ENCODE measurements at regions not wholly inside any gene's neighbourhood (a gene's known extent, or its start where the extent isn't known, plus 50 kb on each side); places are given as distances from the start of the nearest gene placed in this dataset.

DNA sequence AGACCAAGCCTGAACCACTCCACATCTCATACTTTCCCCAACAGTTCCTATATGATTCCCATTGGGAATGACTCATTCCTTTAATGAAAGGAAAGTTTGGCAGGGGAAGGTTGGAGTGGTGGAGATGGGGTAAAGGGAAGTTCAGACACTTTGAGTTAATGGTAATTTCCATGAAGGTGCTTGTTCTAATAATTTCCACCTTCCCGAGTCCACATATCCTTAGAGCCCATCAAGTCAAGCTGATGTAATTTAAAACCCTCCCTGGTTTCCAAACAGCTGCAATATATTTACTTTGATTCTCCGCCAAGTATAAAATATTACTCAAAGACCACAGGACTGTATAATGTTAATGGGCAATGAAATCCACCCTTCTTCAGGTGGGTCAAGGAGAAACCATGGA, 95.0 kb upstream of the GALNT15 start:
- DNase-seq = no peak

DNA sequence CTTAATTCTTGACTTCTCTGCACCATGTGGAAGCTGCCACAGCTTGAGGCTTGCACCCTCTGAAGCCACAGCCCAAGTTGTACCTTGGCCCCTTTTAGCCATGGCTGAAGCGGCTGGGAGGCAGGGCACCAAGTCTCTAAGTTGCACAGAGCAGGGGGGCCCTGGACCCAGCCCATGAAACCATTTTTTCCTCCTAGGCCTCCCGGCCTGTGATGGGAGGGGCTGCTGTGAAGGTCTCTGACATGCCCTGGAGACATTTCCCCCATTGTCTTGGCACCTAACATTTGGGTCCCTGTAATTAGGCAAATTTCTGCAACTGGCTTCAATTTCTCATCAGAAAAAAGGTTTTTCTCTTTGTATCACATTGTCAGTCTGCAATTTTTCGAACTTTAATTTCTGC, 92.8 kb upstream of the GALNT15 start:
- DNase-seq = no peak

DNA sequence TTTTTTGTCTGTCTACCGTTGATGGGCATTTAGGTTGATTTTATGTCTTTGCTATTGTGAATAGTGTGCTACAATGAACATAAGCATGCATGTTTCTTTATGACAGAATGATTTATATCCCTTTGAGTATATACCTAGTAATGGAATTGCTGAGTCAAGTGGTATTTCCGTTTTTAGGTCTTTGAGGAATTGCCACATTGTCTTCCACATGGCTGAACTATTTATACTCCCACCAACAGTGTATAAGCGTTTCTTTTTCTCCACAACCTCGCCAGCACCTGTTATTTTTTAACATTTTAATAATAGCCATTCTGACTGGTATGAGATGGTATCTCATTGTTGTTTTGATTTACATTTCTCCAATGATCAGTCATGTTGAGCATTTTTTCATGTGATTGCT, 89.6 kb upstream of the GALNT15 start:
- DNase-seq = no peak

- DNase-seq = no peak
These were observed 89.1 kb upstream of the GALNT15 start for GRCh38 chr3:16085410-16085809.

- DNase-seq = no peak
These were observed 88.4 kb upstream of the GALNT15 start for GRCh38 chr3:16085884-16086608.

DNA sequence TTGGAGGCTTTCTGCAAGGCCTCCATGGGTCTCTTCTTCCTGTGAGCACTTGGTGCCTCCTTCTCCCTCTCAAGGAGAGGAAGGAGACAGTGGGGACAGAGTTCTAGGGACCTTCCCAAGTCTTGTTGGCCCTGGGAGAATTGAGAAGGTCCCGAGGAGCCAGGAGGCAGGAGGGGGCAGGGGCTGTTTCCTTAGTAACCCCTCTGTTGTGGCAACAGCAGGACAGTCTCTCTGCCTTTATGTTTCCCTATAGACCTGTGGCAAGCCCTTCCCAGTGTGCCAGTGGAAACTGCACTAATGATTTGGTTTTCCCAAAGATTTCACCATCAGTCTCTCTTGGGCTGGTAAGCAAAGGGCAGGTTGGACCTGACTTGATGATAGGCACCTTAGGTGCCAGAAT, 87.8 kb upstream of the GALNT15 start:
- no peak for DNase-seq

GRCh38 chr3:16088496-16088895, 86.0 kb upstream of the GALNT15 start:
- no peak for DNase-seq

GRCh38 chr3:16089521-16089920, 85.0 kb upstream of the GALNT15 start:
- DNase-seq = no peak

- DNase-seq = no peak
These were observed 84.5 kb upstream of the GALNT15 start for GRCh38 chr3:16090024-16090423.

DNA sequence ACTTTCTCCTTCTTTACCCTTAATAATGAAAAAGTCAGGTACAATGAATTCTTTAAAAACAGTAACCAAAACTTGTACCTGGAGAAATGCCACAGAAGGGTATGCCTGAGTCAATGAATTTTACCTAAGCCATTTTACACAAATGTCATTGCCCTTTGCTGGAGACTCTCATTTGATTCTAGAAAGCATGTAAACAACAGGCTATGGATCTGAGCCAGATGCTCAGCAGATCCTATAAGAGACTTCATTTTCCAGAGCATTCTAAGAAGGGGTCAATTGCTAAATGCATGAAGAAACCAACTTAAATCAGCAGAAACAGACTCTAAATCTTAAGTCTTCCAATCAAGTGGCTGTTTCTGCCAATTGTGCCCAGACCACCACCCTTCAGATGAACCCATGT, 83.8 kb upstream of the GALNT15 start:
- DNase-seq = no peak

DNA sequence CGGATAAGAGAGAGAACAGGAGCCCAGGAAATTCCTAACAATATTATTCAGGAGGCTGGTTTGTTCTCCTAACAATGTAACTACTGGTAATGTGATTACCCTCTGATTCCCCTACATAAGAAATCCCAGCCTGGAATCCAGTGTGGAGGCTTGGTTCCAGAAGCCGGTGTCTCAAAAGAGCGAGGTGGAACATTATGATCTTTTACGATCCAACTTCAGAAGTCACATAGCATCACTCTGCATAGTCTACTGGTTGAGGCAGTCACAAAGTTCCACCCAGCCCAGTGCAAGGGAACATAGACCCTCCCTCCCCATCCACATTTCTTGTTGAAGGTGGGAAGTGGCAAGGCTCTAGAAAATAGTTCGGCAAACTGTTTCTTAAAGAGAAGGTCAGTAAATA, 81.6 kb upstream of the GALNT15 start:
- no peak for DNase-seq

DNA sequence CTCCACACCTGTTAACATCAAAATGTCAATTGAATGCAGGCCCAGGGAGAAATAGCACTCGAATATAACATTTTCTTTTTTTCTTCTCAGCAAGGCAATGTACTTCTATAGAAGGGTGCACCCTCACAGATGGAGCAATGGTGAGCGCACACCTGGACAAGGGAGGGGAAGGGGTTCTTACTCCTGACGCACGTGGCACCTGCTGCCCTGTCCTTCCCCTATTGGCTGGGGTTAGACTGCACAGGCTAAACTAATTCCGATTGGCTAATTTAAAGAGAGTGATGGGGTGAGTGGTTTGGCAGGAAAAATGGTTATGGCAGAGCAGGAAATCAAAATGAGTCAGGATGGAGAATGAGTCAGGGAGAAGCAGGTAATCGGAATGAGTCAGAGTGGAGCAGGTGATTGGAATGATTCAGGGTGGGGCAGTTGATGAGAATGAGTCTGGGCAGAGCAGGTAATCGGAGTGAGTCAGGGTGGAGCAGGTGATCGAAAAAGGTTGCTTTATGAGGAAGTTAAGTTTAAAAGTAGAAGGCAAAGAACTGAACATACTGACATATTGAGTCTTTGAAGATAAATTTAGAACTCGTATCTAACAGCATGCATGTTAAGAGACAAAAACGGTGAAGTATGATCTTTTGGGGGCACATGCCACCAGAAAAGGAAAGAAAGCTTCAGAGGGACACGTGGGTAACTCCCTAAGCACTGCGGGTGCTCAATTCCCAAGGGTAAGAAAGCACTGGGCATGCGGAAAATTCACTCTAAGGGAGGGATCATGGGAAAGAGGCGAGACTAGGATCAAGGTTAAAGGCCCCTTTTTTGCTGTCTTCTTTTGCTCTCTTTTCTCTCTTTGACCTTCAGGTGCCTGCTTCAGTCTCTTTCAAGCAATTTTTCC, 72.9 kb upstream of the GALNT15 start:
- DNase-seq = no peak

DNA sequence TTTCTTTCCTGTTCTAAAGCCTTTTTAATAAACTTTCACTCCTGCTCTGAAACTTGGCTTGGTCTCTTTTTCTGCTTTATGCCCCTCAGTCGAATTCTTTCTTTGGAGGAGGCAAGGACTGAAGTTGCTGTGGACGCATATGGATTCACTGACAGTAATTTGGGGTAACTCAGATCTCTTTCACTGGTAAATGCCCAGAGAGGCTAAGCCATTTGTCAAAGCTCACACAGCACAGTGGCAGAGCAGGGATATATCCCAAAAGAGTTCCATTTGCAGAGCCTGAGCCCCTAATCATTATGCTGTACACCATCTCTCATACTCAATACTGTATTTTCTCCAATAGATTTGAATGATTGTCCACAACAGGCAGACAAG, 72.3 kb upstream of the GALNT15 start:
- no peak for DNase-seq

DNA sequence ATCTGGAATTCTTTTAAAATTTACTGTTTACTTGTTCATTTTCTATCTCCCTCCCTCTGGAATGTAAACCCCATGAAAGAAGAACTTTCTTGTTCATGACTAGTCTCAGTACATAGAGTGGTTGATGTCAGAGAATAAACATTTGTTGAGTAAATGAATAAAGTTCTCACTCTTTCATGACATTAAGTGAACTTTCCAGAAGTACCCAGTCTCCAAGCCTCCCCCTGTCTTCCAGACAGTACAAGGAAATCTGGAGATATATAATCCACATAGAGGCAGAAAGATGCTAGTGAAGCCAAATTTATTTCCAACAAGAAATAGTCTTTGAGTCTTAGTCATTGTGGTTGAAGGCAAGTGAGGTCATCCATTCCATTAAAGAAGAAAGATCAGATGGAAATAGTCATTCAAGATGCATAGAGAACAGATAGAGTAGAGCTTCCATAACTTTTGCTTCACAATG, 71.5 kb upstream of the GALNT15 start:
- no peak for DNase-seq

DNA sequence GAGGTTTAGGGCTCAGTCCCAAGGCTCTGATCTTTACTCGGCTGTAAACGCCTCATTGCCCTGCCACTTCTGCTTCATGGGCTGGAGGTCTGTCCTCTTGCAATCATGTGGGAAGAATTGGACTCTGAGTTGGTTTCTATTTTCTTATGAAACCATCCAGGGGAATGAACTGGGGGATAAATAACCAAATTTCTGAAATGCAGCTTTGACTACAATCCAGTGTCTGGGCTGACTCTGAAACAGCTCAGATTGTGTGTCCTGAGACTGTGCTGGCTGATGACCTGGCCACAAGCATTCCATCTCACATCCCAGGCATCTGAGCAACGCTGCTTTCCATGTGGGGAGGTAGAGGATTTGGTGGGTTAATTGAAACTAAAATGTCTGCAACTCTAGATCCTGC, 71.0 kb upstream of the GALNT15 start:
- no peak for DNase-seq

DNA sequence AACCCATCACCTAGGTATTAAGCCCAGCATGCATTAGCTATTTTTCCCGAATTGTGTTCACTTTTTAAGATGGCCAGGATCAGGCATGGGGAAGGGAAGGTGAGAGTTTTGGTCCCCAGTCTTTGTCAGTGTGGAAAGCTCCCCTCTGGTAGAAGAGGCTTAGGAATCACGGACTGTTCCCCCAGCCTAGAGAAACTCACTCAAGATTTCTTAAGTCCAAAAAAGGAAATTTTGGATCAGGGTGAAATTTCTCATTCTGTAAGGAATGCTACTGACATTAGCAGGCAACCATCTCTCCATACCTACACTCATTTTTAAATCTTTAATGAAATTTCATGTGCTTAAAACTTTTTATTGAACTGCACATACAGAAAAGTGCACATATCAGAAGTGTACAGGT, 70.3 kb upstream of the GALNT15 start:
- no peak for DNase-seq

DNA sequence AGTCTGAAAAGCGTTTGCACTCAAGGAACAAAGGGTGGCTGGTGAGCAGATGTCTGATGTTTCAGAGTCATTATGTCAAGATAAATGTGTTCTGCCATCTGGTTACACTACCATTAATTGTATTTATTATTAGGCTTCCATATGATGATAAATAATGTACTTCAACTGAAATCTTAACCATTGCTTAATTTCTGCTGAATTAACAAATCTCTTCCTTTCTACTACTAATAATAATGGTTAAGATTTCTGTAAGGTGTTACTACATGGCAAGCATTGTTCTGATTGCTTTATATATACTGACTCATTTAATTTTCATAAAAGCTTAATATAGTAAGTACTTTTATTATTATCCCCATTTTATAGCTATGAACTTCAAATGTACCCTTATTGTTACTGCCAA, 68.4 kb upstream of the GALNT15 start:
- no peak for DNase-seq

DNA sequence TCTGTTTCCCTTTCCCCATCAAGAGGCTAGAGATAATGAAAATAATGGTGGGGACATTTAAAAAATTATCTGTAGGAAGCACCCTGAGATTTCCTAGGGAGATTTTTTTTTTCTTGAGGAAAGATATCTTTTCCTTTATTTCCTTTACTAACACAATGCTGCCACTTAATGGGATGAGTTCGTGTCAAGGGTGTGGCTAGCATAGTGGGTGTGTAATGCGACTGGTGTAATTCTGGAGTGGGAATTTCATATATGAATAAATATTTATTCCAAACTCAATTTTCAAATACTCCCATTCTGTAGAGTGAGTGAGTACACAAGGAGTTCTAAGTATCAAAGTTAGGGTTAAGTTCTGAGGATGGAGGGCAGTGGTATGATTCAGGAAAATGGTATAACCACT, 66.1 kb upstream of the GALNT15 start:
- no peak for DNase-seq

DNA sequence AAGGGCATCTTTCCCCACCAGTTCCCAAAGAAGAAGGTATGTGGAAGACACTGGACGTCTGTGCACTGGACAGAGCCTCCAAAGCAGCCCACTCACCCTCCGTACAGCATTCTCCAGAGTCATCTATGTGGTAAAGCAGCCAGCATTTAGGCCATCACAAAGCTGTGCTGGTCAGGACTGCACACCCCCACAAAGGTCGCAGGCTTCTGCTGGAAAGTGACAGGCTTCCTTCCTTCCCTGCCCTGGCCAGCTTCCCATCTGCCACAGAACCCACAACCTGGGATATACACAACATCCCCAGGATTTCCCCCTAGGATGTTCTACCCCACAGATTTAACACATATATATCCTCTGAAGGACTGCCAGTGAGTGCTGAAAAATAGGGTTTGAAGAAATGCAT, 64.6 kb upstream of the GALNT15 start:
- DNase-seq = no peak

DNA sequence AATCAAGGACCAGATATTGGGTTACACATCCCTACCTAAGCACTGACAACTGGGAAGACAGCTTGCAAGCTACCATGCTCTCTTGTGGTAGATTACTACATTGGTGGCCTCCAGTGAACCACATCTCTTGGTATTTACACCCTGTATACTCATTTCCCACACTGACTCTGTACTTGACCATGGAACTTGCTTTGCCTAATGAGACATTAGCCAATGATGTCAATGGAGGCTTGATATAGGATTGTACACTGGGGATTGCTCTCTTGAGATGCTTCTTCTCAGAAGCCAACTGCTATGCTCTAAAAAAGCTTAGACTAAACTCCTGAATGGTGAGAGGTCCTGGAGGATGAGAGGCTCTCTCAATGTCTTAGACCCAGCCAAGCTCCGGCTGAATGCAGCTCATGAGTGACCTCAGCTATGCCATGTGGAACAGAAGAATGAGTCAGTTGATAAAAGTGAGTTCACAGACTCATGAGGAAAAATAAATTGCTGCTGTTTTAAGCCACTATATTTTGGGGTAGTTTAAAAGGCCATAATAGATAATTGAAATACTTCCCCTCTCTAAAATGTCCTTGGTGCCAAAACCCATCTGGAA, 61.5 kb upstream of the GALNT15 start:
- no peak for DNase-seq

DNA sequence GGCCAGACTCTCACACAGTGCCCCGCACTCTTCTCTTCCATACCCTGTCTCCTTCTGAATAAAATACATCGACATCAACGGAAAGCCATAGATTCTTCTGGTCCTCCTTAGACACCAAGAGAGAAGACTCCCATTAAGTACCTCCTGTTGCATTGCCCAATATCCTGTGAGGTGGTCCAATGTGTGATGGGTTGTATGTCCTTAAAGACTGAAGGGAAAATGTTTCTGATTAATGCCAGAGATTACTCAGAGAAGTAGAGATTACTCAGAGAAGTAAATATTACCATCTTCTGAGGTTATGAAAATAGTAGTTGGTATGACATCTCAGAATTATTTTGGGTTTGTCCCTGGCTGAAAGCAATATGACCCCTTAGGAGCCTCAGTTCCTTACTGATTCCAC, 60.8 kb upstream of the GALNT15 start:
- DNase-seq = no peak

- DNase-seq = no peak
These were observed 60.1 kb upstream of the GALNT15 start for GRCh38 chr3:16114429-16114828.

GRCh38 chr3:16114930-16115329, 59.5 kb upstream of the GALNT15 start:
- no peak for DNase-seq

GRCh38 chr3:16118396-16118795, 56.1 kb upstream of the GALNT15 start:
- DNase-seq = no peak
